ENCODE measurements at regions not wholly inside any gene's neighbourhood (a gene's known extent, or its start where the extent isn't known, plus 50 kb on each side); places are given as distances from the start of the nearest gene placed in this dataset.

DNA sequence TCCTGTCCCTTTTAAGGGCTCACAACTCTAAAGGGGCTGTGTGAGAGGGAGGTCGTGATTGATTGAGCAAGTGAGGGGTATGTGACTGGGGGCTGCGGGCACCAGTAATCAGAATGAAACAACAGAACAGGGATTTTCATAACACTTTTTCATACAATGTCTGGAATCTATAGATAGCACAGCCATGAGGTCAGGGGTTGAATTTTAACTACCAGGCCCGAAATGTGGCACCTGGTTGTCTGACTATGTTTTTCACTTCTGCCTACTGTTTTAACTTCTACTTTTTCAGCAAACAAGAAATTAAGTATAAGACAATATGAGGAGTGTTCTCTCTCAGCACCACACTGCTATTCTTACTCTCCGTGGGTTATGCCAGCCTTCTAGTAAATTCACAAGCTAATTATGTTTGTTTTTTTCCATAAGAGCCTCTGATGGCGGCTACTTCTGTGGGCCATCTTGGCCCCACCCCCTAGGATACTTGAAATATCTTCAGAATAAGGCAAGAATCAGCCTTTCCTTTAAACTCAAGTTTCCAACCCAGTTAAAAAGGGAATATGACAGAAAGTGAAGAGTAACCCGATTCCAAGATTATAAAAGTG is 552.8 kb upstream of the CHORDC1 start:
- no peaks in the 10 kb centered on the region for H3K27me3 Mint-ChIP-seq
- intact Hi-C loops (cut with micrococcal nuclease): no loop called here

DNA sequence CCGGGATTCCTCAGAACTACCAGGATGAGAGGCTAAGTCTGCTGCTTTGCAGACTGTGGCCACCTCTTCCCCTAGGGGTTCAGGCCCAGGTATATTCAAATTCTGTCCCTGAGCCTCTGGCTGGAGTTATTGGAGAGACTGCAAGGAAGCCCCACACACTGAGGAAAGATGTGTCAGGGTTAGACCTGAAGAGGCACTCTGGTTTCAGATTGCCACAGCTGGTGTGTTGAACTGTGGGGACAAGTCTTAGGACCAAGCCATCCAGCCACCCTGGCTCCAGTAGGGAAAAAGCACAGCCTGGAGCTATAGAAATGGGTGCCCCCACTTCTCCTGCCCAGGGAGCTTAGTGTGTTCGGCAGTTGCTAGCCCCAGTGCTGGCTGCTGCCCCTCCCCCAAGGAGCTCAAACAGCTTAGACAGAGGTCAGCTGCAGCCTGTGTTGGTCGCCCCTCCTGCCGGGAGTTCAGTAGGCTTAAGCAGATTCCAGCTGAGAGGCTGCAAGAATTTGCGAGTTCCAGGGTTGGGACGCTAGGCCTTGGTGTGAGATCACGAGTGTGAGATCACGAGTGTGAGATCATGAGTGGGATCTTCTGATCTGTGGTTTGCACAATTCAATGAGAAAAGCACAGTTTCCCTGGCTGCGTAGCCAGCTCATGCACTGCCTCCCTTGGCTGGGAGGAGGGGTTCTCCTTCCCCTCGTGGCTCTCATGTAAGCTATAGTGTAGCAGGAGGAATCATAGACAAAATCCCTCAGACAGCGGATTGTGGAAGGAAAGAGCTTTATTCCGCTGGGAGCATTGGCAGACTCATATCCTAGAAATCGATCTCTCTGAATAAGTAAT is 552.1 kb upstream of the CHORDC1 start:
- no peaks in the 10 kb centered on the region for H3K4me1 Mint-ChIP-seq
- intact Hi-C loops (cut with micrococcal nuclease): no loop called here
- peaks cover 8% of the 10 kb centered on the region for H3K9me3 Mint-ChIP-seq

More for the DNA sequence above, 552.8 kb upstream of the CHORDC1 start:
- no peak overlapping the region for H3K27ac Mint-ChIP-seq
- peaks cover 8% of the 10 kb centered on the region for H3K9me3 Mint-ChIP-seq
- no peak for DNase-seq
- H3K4me3 Mint-ChIP-seq: no peak overlapping the region
- no peaks in the 10 kb centered on the region for H3K4me1 Mint-ChIP-seq
- no peaks in the 10 kb centered on the region for H3K36me3 Mint-ChIP-seq (ENCODE audit: low read depth)

GRCh38 chr11:90770007-90770406 is 547.2 kb upstream of the CHORDC1 start:
- H3K27ac Mint-ChIP-seq: no peak overlapping the region
- no peaks in the 10 kb centered on the region for H3K36me3 Mint-ChIP-seq (ENCODE audit: low read depth)
- peaks cover 2% of the 10 kb centered on the region for H3K9me3 Mint-ChIP-seq
- no peak for DNase-seq
- intact Hi-C loops (cut with micrococcal nuclease): no loop called here
- no peak overlapping the region for H3K4me3 Mint-ChIP-seq
- no peaks in the 10 kb centered on the region for H3K27me3 Mint-ChIP-seq
- H3K4me1 Mint-ChIP-seq: no peaks in the 10 kb centered on the region

More for the DNA sequence above, 552.1 kb upstream of the CHORDC1 start:
- no peak for DNase-seq
- Mint-ChIP-seq H3K27me3 (no peaks in the 10 kb centered on the region), H3K27ac (no peak overlapping the region), H3K4me3 (no peak overlapping the region), H3K36me3 (ENCODE audit: low read depth) (no peaks in the 10 kb centered on the region)

- Mint-ChIP-seq H3K9me3 (no peaks in the 10 kb centered on the region), H3K27ac (no peak overlapping the region), H3K4me3 (no peak overlapping the region), H3K27me3 (no peaks in the 10 kb centered on the region), H3K36me3 (ENCODE audit: low read depth) (no peaks in the 10 kb centered on the region), H3K4me1 (no peaks in the 10 kb centered on the region)
- intact Hi-C loops (cut with micrococcal nuclease): no loop called here
- DNase-seq: no peak
These were observed 543.3 kb upstream of the CHORDC1 start for GRCh38 chr11:90766121-90766520.

GRCh38 chr11:90764691-90765090 is 541.8 kb upstream of the CHORDC1 start:
- DNase-seq: no peak
- no peaks in the 10 kb centered on the region for H3K27me3 Mint-ChIP-seq
- H3K9me3 Mint-ChIP-seq: no peaks in the 10 kb centered on the region
- intact Hi-C loops (cut with micrococcal nuclease): no loop called here
- no peak overlapping the region for H3K4me3 Mint-ChIP-seq
- no peak overlapping the region for H3K27ac Mint-ChIP-seq
- H3K36me3 Mint-ChIP-seq (ENCODE audit: low read depth): no peaks in the 10 kb centered on the region
- H3K4me1 Mint-ChIP-seq: no peaks in the 10 kb centered on the region

GRCh38 chr11:90757849-90758494 is 535.1 kb upstream of the CHORDC1 start:
- Mint-ChIP-seq H3K9me3 (no peaks in the 10 kb centered on the region), H3K4me3 (no peak overlapping the region), H3K36me3 (ENCODE audit: low read depth) (no peaks in the 10 kb centered on the region), H3K4me1 (no peaks in the 10 kb centered on the region), H3K27ac (no peak overlapping the region), H3K27me3 (no peaks in the 10 kb centered on the region)
- DNase-seq: no peak
- intact Hi-C loops (cut with micrococcal nuclease): no loop called here

GRCh38 chr11:90756617-90757016 is 533.8 kb upstream of the CHORDC1 start:
- intact Hi-C loops (cut with micrococcal nuclease): no loop called here
- no peaks in the 10 kb centered on the region for H3K36me3 Mint-ChIP-seq (ENCODE audit: low read depth)
- H3K27ac Mint-ChIP-seq: no peak overlapping the region
- no peaks in the 10 kb centered on the region for H3K4me1 Mint-ChIP-seq
- DNase-seq: no peak
- H3K9me3 Mint-ChIP-seq: peaks cover 7% of the 10 kb centered on the region
- H3K4me3 Mint-ChIP-seq: no peak overlapping the region
- no peaks in the 10 kb centered on the region for H3K27me3 Mint-ChIP-seq

- intact Hi-C loops (cut with micrococcal nuclease): no loop called here
- Mint-ChIP-seq H3K4me1 (no peaks in the 10 kb centered on the region), H3K9me3 (peaks cover 7% of the 10 kb centered on the region), H3K27ac (no peak overlapping the region), H3K27me3 (no peaks in the 10 kb centered on the region), H3K4me3 (no peak overlapping the region), H3K36me3 (ENCODE audit: low read depth) (no peaks in the 10 kb centered on the region)
- no peak for DNase-seq
These were observed 530.7 kb upstream of the CHORDC1 start for GRCh38 chr11:90753546-90753945.

- H3K27me3 Mint-ChIP-seq: no peaks in the 10 kb centered on the region
- no peak for DNase-seq
- no peaks in the 10 kb centered on the region for H3K36me3 Mint-ChIP-seq (ENCODE audit: low read depth)
- H3K27ac Mint-ChIP-seq: no peak overlapping the region
- no peak overlapping the region for H3K4me3 Mint-ChIP-seq
- intact Hi-C loops (cut with micrococcal nuclease): no loop called here
- no peaks in the 10 kb centered on the region for H3K4me1 Mint-ChIP-seq
- H3K9me3 Mint-ChIP-seq: peaks cover under 1% of the 10 kb centered on the region
These were observed 524.2 kb upstream of the CHORDC1 start for GRCh38 chr11:90747057-90747456.

DNA sequence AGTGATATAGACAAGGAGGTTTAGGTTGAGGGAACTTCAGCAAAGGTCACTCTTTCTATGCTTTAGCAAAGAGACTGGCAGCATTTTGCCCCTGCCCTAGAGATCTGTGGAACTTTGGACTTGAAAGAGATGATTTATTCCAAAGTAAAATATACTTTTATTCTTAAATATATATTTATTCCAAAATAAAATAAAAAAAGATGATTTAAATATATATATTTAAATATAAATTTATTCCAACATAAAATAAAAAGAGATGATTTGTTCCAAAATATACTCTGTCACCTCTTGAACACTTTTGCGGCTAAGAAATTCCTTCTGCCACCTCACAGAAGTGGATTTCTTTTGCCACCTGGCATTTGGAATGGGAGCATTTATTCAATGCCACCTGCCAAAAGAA is 521.3 kb upstream of the CHORDC1 start:
- H3K4me3 Mint-ChIP-seq: no peak overlapping the region

DNA sequence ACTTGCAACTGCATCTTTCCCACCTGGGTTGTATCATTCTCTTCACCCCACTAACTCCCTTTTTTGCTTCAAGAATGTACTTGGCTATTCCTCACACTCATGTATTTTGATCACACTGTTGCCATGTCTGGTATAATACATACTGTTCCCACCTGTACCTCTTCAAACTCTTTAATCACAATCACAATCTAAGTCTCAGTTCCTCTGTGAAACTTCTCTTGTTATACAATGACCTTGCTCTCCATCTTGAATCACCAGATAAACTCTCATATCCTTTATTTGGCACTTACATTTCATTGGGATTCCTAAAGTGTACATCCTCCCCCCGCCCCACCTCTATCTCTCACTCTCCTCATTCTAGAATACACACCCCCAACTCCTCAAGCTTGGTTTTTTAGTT is 516.0 kb upstream of the CHORDC1 start:
- no peak overlapping the region for H3K27ac Mint-ChIP-seq
- intact Hi-C loops (cut with micrococcal nuclease): no loop called here
- peaks cover 6% of the 10 kb centered on the region for H3K9me3 Mint-ChIP-seq
- no peak overlapping the region for H3K4me3 Mint-ChIP-seq
- DNase-seq: no peak
- H3K27me3 Mint-ChIP-seq: no peaks in the 10 kb centered on the region
- H3K4me1 Mint-ChIP-seq: no peaks in the 10 kb centered on the region
- H3K36me3 Mint-ChIP-seq (ENCODE audit: low read depth): no peaks in the 10 kb centered on the region

More for the DNA sequence above, 521.3 kb upstream of the CHORDC1 start:
- no peaks in the 10 kb centered on the region for H3K36me3 Mint-ChIP-seq (ENCODE audit: low read depth)
- H3K9me3 Mint-ChIP-seq: peaks cover under 1% of the 10 kb centered on the region
- DNase-seq: no peak
- H3K27me3 Mint-ChIP-seq: no peaks in the 10 kb centered on the region
- intact Hi-C loops (cut with micrococcal nuclease): no loop called here
- no peaks in the 10 kb centered on the region for H3K4me1 Mint-ChIP-seq
- no peak overlapping the region for H3K27ac Mint-ChIP-seq

DNA sequence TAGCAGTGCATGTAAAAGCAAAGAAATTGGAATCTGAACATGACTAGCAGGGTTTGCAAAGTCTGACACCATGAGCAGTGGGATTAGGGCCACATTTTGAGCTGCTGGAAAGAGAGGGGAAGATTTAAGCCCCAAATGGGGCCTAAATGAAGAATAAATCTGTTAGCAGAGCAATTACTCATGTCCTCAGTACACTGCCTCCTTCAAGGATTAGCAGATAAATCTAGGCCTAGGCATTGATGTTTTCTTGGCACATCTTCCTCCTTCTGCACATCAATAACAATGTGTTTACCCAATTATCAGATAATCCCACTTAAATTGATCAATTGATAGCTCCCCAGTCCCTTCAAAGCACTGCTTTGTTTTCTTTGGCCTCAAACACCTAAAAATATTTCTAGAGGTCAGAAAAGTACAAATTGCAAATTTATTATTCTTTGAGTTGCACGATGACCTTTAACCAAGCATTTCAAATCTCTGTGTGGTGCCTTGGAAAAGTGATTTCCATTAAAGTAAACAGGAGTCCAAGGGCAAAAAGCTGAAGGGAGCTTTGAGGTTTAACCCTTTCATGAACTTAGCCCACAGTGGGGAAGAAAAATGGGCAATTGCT is 514.7 kb upstream of the CHORDC1 start:
- Mint-ChIP-seq H3K4me3 (no peak overlapping the region), H3K36me3 (ENCODE audit: low read depth) (no peaks in the 10 kb centered on the region), H3K27me3 (no peaks in the 10 kb centered on the region), H3K27ac (no peak overlapping the region), H3K4me1 (no peaks in the 10 kb centered on the region), H3K9me3 (peaks cover 6% of the 10 kb centered on the region)
- intact Hi-C loops (cut with micrococcal nuclease): no loop called here
- no peak for DNase-seq

DNA sequence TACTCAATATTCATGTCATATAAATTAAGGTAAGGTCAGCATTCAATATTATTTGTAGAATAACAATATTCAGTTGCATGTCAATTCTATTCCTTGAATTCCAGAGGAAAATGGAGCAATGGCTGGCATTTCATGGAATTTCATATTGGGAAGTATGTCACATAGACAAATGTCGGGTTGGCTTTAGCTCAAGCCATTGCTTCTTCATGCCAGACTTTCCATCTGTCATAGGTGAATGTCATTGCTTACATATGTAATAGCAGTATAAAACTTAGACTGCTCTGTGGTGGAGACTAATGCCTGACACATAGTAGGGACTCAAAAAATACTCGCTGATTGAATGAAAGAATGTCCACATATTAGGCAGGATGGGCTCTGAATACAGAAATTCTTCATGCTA is 509.6 kb upstream of the CHORDC1 start:
- Mint-ChIP-seq H3K4me1 (no peaks in the 10 kb centered on the region), H3K27ac (no peak overlapping the region), H3K27me3 (no peaks in the 10 kb centered on the region), H3K4me3 (no peak overlapping the region), H3K36me3 (ENCODE audit: low read depth) (no peaks in the 10 kb centered on the region), H3K9me3 (peaks cover 5% of the 10 kb centered on the region)
- intact Hi-C loops (cut with micrococcal nuclease): no loop called here
- no peak for DNase-seq

GRCh38 chr11:90723475-90723874 is 500.6 kb upstream of the CHORDC1 start:
- H3K27me3 Mint-ChIP-seq: no peaks in the 10 kb centered on the region
- no peak overlapping the region for H3K4me3 Mint-ChIP-seq
- DNase-seq: no peak
- H3K36me3 Mint-ChIP-seq (ENCODE audit: low read depth): no peaks in the 10 kb centered on the region
- no peaks in the 10 kb centered on the region for H3K9me3 Mint-ChIP-seq
- H3K4me1 Mint-ChIP-seq: no peaks in the 10 kb centered on the region
- H3K27ac Mint-ChIP-seq: no peak overlapping the region
- intact Hi-C loops (cut with micrococcal nuclease): no loop called here

Measured in activated CD4-positive, alpha-beta T cell treated with anti-CD3 and anti-CD28 coated beads, Interleukin-2, amount 10 ng/mL, durations not matched to agents 24 days and 14 days (primary cell).